GM19468 (cell line): ENCODE measurements at regions not wholly inside any gene's neighbourhood (a gene's known extent, or its start where the extent isn't known, plus 50 kb on each side); places are given as distances from the start of the nearest gene placed in this dataset.

Experiments used
- ATAC-seq: cut with Tn5 transposase; IDR thresholded peaks from one replicate; pipeline ENCODE4 v1.9.1; 2021; ENCODE audit warnings: mild to moderate bottlenecking, moderate library complexity, moderate number of reproducible peaks; ENCODE audit not compliant: unreplicated experiment; ENCODE audit errors: extremely low read depth

GRCh38 chr9:82206946-82207345 is 218.4 kb downstream of the SPATA31D1 start:
- no peak for ATAC-seq

DNA sequence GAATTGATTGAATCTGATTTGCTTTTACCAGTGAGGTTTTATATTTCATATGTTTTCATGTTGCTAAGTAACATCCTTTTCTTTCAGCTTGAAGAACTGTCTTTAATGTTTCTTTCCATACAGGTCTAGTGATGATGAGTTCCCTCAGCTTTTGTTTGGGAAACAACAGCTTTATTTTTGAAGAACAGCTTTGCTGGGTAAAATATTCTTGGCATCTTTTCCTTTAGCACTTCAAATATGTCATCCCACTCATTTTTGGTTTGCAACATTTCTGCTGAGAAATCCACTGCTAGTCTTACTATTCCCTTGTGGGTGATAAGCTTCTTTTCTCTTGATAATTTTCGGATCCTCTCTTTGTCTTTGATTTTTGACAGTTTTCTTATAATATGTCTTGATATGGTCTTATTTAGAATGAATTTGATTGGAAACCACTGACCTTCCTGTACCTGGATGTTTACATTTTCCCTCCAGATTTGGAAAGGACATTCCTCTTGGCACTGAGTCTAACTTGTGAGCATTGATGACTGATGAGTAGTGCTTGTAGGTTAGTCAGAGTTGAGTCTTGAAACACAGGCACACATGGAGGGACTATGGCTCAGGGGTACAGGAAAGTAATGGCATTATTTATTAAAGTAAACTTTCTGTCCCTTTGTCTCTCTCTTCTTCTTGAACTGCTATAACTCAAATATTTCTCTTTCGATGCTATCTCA is 220.3 kb downstream of the SPATA31D1 start:
- ATAC-seq: no peak

GRCh38 chr9:82209797-82210470 is 221.4 kb downstream of the SPATA31D1 start:
- ATAC-seq: no peak

- no peak for ATAC-seq
These were observed 224.3 kb downstream of the SPATA31D1 start for GRCh38 chr9:82212885-82213284.

GRCh38 chr9:82216435-82216834 is 227.9 kb downstream of the SPATA31D1 start:
- no peak for ATAC-seq

DNA sequence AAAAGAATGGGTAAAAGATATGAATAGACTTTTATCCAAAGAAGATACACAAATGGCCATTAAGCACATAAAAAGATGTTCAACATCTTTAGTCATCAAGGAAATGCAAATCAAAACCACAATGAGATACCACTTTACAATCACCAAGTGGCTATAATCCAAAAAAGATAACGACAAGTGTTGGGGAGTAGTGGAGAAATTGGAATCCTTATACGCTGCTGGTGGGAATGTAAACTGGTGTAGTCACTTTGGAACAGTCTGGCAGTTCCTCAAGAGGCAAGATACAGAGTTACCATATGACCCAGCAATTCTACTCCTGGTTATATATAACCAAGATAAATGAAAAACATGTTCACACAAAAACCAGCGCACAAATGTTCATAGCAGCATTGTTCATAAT is 234.9 kb downstream of the SPATA31D1 start:
- ATAC-seq: no peak

DNA sequence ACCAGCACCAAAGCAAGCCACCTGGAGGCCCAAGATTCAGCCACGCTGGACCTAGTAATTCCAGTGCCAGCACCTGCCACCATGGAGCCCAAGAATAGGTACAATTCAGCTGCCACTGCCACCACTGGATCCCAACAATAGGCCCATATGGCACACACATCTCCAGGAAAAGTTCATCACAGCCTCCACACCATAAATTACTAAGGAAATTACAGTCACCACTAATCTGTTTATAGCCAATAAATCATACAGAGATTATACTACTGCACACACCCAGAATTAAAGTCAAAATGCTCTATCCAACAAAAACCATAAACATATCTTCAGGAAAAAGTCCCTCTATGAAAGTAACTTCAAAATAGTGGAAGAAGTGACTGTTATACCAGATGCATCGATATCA is 242.8 kb downstream of the SPATA31D1 start:
- no peak for ATAC-seq

GRCh38 chr9:82234160-82234943 is 245.8 kb downstream of the SPATA31D1 start:
- no peak for ATAC-seq

- ATAC-seq: no peak
These were observed 253.9 kb downstream of the SPATA31D1 start for GRCh38 chr9:82242285-82242963.

- ATAC-seq: no peak
These were observed 258.7 kb downstream of the SPATA31D1 start for GRCh38 chr9:82247318-82247717.

- ATAC-seq: no peak
These were observed 263.5 kb downstream of the SPATA31D1 start for GRCh38 chr9:82252116-82252515.

DNA sequence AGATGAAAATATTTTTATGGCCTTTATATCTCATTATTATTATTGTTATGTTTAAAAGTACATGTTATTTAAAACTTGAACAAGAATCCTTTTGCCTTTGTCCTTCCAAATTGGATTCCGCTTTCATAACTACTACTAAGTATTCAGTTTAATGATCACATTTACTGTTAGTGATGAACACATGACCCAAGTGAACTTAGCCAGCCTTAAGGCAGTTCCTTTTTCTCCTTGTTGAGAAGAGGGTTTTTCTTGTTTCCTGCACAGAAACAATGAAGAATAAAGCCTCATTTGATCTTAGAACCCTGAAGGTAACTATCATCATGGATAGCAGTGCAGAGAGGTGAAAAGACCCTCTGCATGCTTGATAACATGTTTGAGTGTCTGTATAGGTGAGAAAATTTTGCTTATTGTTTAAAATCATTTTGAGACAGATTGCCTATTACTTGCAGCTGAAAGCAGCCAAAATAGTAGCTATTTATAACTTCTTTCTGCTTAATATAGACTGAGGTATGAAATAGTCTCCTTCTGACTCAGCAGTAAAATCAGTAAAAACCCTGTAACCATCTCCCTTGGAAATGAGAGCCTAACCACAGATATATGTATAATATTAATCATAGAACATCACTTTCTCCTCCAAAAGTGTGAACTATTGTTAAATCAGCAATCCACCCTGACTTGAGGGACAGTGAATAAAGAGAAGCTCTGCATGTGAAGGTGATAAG is 266.2 kb downstream of the SPATA31D1 start:
- ATAC-seq: no peak

- ATAC-seq: no peak
These were observed 267.1 kb downstream of the SPATA31D1 start for GRCh38 chr9:82255481-82256176.

GRCh38 chr9:82260691-82261090 is 272.1 kb downstream of the SPATA31D1 start:
- no peak for ATAC-seq

DNA sequence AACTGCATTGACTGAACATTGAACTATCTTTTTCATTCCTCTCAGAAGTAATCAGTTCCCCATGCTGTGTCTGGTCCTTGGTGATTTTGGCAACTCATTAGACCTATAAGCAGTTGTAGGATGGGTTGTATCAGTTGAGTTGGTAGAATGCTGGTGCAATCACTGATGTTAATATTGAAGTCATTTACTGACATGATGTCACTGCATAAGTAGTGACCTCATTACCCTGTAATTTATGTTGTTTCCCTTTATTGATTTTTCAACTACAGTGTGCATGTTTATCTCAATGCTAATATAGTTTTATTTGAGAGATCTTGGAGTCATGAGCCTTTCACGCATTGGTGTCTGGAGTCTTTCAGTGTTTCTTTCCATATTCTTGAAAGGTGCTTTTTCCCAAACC is 275.0 kb downstream of the SPATA31D1 start:
- ATAC-seq: no peak

DNA sequence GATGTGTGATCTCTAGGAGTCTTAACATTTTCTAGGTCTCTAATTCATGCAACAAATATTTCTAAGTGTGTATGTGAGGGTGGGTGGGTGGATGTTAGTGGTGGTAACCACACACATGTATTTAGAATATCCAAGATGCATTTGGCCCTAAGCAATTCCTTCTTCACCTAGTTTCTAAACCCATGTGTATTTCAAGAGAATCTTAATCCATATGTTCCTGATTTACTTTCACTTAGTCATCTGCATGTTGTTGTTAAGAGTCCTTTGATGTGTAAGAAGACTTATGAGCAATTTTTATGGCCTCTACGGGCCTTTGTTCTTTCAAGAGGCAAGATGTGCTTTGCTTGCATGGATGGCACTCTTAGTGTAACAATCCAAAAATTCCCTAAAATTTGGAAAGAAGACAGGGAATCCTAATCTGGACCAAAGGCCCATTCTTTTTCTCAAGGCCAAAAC is 282.6 kb downstream of the SPATA31D1 start:
- no peak for ATAC-seq

- no peak for ATAC-seq
These were observed 284.5 kb downstream of the SPATA31D1 start for GRCh38 chr9:82273121-82273520.

GRCh38 chr9:82275258-82275927 is 286.8 kb downstream of the SPATA31D1 start:
- ATAC-seq: no peak

DNA sequence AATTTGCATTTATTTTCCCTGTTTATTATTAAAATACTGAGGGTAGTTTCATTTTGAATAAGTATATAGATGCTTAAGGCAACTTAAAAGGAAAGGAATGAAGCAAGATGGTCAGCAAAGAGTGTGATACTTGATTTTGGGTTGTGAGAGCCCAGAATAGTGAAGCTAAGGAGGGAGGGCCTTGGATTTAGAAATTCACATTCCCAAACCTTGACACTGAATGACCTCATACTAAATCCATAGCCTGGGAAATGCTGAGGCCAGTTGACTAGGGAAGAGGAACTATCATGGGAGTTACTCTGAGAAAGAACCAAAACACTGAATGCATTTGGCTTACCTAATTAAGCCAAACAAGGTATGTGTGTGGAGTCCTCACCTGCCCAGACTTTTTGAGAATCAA is 292.5 kb downstream of the SPATA31D1 start:
- ATAC-seq: no peak
